ENCODE measurements at regions not wholly inside any gene's neighbourhood (a gene's known extent, or its start where the extent isn't known, plus 50 kb on each side); places are given as distances from the start of the nearest gene placed in this dataset.

- no peak for TF ChIP-seq Cebpa-rat (IDR thresholded peaks at IDR 0.05)
- H3K9ac ChIP-seq, result no peak overlapping the region
- H3K4me1 ChIP-seq, result no peaks in the 10 kb centered on the region
- no peaks in the 10 kb centered on the region for H4K20me1 ChIP-seq
- H3K27me3 ChIP-seq, result no peaks in the 10 kb centered on the region
- H3K27ac ChIP-seq, result no peak overlapping the region
- no peaks in the 10 kb centered on the region for H3K36me3 ChIP-seq
- no peaks in the 10 kb centered on the region for H3K9me3 ChIP-seq
- no peak overlapping the region for H3K4me2 ChIP-seq
- no peak overlapping the region for H3K4me3 ChIP-seq
These were observed 134.6 kb downstream of the AASDHPPT start for GRCh38 chr11:106212081-106212480.

- Histone ChIP-seq H3K4me2 (no peak overlapping the region), H3K4me1 (no peaks in the 10 kb centered on the region), H4K20me1 (no peaks in the 10 kb centered on the region), H3K9ac (no peak overlapping the region), H3K36me3 (no peaks in the 10 kb centered on the region), H3K27me3 (no peaks in the 10 kb centered on the region), H3K4me3 (no peak overlapping the region), H3K9me3 (no peaks in the 10 kb centered on the region), H3K27ac (no peak overlapping the region)
- TF ChIP-seq Cebpa-rat (IDR thresholded peaks at IDR 0.05), result no peak
These were observed 138.8 kb downstream of the AASDHPPT start for GRCh38 chr11:106216281-106216680.

GRCh38 chr11:106217456-106217855 lies 140.0 kb downstream of the AASDHPPT start:
- H3K36me3 ChIP-seq, result no peaks in the 10 kb centered on the region
- no peak for TF ChIP-seq Cebpa-rat (IDR thresholded peaks at IDR 0.05)

DNA sequence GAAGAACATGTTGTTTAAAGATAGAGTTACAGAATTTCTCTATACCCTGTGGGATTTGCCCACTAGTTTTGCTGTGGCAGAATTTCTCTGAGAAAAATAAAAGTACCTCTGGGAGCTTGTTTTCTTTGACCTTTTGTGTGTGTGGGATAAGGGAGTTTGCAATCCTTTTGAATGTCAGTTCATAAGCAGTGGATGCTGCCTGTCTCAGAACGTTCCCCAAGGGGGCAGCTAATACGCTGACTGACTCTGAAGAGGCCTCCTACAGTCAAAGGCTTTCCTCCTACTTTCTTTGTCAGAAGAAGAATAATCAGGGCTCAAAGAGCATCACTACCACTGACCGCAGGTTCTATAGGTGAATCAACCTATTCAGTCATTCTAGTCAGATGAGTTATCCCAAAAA lies 140.6 kb downstream of the AASDHPPT start:
- Histone ChIP-seq H3K4me1 (no peaks in the 10 kb centered on the region), H3K36me3 (no peaks in the 10 kb centered on the region), H3K9ac (no peak overlapping the region), H3K4me2 (no peak overlapping the region), H3K9me3 (peaks cover 10% of the 10 kb centered on the region), H3K27ac (no peak overlapping the region), H4K20me1 (no peaks in the 10 kb centered on the region), H3K27me3 (no peaks in the 10 kb centered on the region), H3K4me3 (no peak overlapping the region)
- no peak for TF ChIP-seq Cebpa-rat (IDR thresholded peaks at IDR 0.05)

More at GRCh38 chr11:106217456-106217855, 140.0 kb downstream of the AASDHPPT start:
- Histone ChIP-seq H4K20me1 (no peaks in the 10 kb centered on the region), H3K9ac (no peak overlapping the region), H3K27me3 (no peaks in the 10 kb centered on the region), H3K4me1 (no peaks in the 10 kb centered on the region), H3K27ac (no peak overlapping the region), H3K9me3 (peaks cover 3% of the 10 kb centered on the region), H3K4me2 (no peak overlapping the region), H3K4me3 (no peak overlapping the region)

GRCh38 chr11:106222626-106223025 lies 145.2 kb downstream of the AASDHPPT start:
- H4K20me1 ChIP-seq, result no peaks in the 10 kb centered on the region
- TF ChIP-seq Cebpa-rat (IDR thresholded peaks at IDR 0.05), result no peak
- no peaks in the 10 kb centered on the region for H3K4me1 ChIP-seq
- no peak overlapping the region for H3K4me3 ChIP-seq
- H3K27me3 ChIP-seq, result no peaks in the 10 kb centered on the region
- H3K36me3 ChIP-seq, result no peaks in the 10 kb centered on the region
- peaks cover 14% of the 10 kb centered on the region for H3K9me3 ChIP-seq
- no peak overlapping the region for H3K27ac ChIP-seq
- H3K9ac ChIP-seq, result no peak overlapping the region
- H3K4me2 ChIP-seq, result no peak overlapping the region

- Histone ChIP-seq H3K9ac (no peak overlapping the region), H3K4me3 (no peak overlapping the region), H3K27me3 (no peaks in the 10 kb centered on the region), H4K20me1 (no peaks in the 10 kb centered on the region), H3K4me1 (no peaks in the 10 kb centered on the region), H3K4me2 (no peak overlapping the region), H3K27ac (no peak overlapping the region), H3K36me3 (no peaks in the 10 kb centered on the region), H3K9me3 (peaks cover 14% of the 10 kb centered on the region)
- no peak for TF ChIP-seq Cebpa-rat (IDR thresholded peaks at IDR 0.05)
These were observed 146.7 kb downstream of the AASDHPPT start for GRCh38 chr11:106224172-106224571.

DNA sequence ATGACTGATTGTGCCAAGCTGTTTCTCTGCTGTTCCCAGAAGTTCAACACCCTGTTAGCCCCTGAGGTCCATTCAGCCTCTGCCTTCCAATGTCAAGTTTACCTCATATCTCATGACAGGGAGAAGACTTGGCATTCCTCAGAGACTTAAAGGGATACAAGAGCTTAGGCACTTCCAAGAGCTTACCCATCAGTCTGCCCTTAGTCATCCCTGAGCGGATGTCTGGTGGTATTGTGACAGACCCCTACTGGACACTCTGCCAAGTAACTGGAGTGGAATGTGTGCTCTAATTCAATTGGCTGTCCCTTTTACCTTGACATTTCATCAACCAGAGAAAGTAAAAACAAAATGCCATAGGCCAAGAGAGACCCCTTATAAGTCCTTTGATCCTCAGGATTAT lies 151.5 kb downstream of the AASDHPPT start:
- no peak for TF ChIP-seq Cebpa-rat (IDR thresholded peaks at IDR 0.05)
- H3K27ac ChIP-seq, result no peak overlapping the region
- H3K27me3 ChIP-seq, result no peaks in the 10 kb centered on the region
- H3K36me3 ChIP-seq, result no peaks in the 10 kb centered on the region
- H4K20me1 ChIP-seq, result no peaks in the 10 kb centered on the region
- H3K9ac ChIP-seq, result no peak overlapping the region
- no peak overlapping the region for H3K4me3 ChIP-seq
- H3K9me3 ChIP-seq, result peaks cover 11% of the 10 kb centered on the region
- no peak overlapping the region for H3K4me2 ChIP-seq
- H3K4me1 ChIP-seq, result no peaks in the 10 kb centered on the region

GRCh38 chr11:106231591-106231990 lies 154.1 kb downstream of the AASDHPPT start:
- Histone ChIP-seq H4K20me1 (no peaks in the 10 kb centered on the region), H3K9ac (no peak overlapping the region), H3K9me3 (peaks cover 11% of the 10 kb centered on the region), H3K27me3 (no peaks in the 10 kb centered on the region), H3K4me3 (no peak overlapping the region), H3K36me3 (no peaks in the 10 kb centered on the region), H3K4me2 (no peak overlapping the region), H3K27ac (no peak overlapping the region), H3K4me1 (peaks cover 7% of the 10 kb centered on the region; the same call in 1 of the 2 replicates)
- no peak for TF ChIP-seq Cebpa-rat (IDR thresholded peaks at IDR 0.05)

- Histone ChIP-seq H3K27me3 (no peaks in the 10 kb centered on the region), H3K4me2 (no peak overlapping the region), H4K20me1 (no peaks in the 10 kb centered on the region), H3K36me3 (no peaks in the 10 kb centered on the region), H3K4me1 (peaks cover 7% of the 10 kb centered on the region; the same call in 1 of the 2 replicates), H3K4me3 (no peak overlapping the region), H3K27ac (no peak overlapping the region), H3K9ac (no peak overlapping the region), H3K9me3 (peaks cover 11% of the 10 kb centered on the region)
- no peak for TF ChIP-seq Cebpa-rat (IDR thresholded peaks at IDR 0.05)
These were observed 155.7 kb downstream of the AASDHPPT start for GRCh38 chr11:106233191-106233590.

DNA sequence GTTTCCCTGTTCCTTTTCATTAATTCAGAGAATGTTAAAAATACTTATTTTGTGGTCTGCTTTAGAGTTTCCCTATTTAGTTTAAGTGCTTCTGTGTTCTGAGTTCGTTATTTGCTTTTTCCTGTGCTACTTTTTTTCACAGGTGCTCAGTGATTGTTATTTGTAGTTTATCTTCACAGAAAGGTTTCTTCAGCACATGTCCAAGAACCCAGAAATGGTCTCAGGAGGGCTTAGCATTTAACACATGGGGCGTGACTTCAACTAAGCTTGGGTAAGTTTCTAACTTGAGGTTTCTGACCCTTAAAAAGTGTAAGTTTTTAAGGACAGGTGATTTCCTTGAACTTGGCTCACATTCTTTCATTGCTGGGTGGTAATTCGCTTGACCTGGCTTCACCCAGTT lies 157.3 kb downstream of the AASDHPPT start:
- Histone ChIP-seq H3K4me2 (peak overlapping the region; percentile 11; the same call in 1 of the 2 replicates), H3K36me3 (no peaks in the 10 kb centered on the region), H3K4me1 (peaks cover 7% of the 10 kb centered on the region; the same call in 1 of the 2 replicates), H3K27me3 (no peaks in the 10 kb centered on the region), H3K4me3 (no peak overlapping the region), H3K27ac (no peak overlapping the region), H3K9ac (no peak overlapping the region), H4K20me1 (no peaks in the 10 kb centered on the region), H3K9me3 (peaks cover 10% of the 10 kb centered on the region)
- no peak for TF ChIP-seq Cebpa-rat (IDR thresholded peaks at IDR 0.05)

DNA sequence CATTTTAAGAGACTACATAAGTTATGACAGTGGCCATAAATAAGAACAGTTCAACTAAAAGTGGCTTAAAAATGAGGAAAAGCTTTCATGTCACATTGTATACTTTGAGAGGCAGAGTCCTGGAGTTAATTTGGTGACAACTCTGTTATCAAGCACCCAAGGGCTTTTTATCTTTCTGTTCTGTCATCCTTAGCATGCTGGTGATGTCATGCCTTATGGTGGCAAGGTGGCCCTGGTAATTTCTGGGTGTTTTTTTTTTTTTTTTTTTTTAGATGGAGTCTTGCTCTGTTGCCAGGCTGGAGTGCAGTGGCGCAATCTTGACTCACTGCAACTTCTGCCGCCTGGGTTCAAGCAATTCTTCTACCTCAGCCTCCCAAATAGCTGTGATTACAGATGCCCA lies 158.8 kb downstream of the AASDHPPT start:
- H3K27ac ChIP-seq, result no peak overlapping the region
- TF ChIP-seq Cebpa-rat (IDR thresholded peaks at IDR 0.05), result no peak
- no peaks in the 10 kb centered on the region for H3K9me3 ChIP-seq
- no peak overlapping the region for H3K4me3 ChIP-seq
- no peaks in the 10 kb centered on the region for H3K27me3 ChIP-seq
- H4K20me1 ChIP-seq, result no peaks in the 10 kb centered on the region
- H3K4me1 ChIP-seq, result peaks cover 7% of the 10 kb centered on the region; the same call in 1 of the 2 replicates
- H3K4me2 ChIP-seq, result no peak overlapping the region
- no peaks in the 10 kb centered on the region for H3K36me3 ChIP-seq
- no peak overlapping the region for H3K9ac ChIP-seq
